ENCODE measurements at regions not wholly inside any gene's neighbourhood (a gene's known extent, or its start where the extent isn't known, plus 50 kb on each side); places are given as distances from the start of the nearest gene placed in this dataset.

GRCh38 chr12:75721796-75722195 is 210.4 kb upstream of the KRR1 start:
- no peak; the same call in 2 of the 3 replicates for ATAC-seq
- TF ChIP-seq ARNTL (CRISPR knock-in tag; IDR thresholded peaks at IDR 0.05; ENCODE audit: borderline replicate concordance, low read depth) (no peak), ISL1 (CRISPR knock-in tag; IDR thresholded peaks at IDR 0.05) (no peak), CREB5 (CRISPR knock-in tag; IDR thresholded peaks at IDR 0.05; ENCODE audit: low read depth) (no peak), ZC3H10 (CRISPR knock-in tag; IDR thresholded peaks at IDR 0.05) (no peak), RARB (CRISPR knock-in tag; IDR thresholded peaks at IDR 0.05) (no peak), TSHZ2 (CRISPR knock-in tag; IDR thresholded peaks at IDR 0.05) (no peak), CSRNP3 (CRISPR knock-in tag; IDR thresholded peaks at IDR 0.05) (no peak), SNAI2 (CRISPR knock-in tag; IDR thresholded peaks at IDR 0.05) (no peak), BACH2 (CRISPR knock-in tag; IDR thresholded peaks at IDR 0.05; ENCODE audit: borderline replicate concordance) (no peak), TCF4 (CRISPR knock-in tag; IDR thresholded peaks at IDR 0.05; ENCODE audit: borderline replicate concordance) (no peak), ZFP3 (CRISPR knock-in tag; IDR thresholded peaks at IDR 0.05) (no peak), ZNF8 (CRISPR knock-in tag; IDR thresholded peaks at IDR 0.05) (no peak)

- TF ChIP-seq ISL1 (CRISPR knock-in tag; IDR thresholded peaks at IDR 0.05) (peak; percentile 53), ZNF8 (CRISPR knock-in tag; IDR thresholded peaks at IDR 0.05) (no peak), CSDC2 (CRISPR knock-in tag; IDR thresholded peaks at IDR 0.05) (no peak), TSHZ2 (CRISPR knock-in tag; IDR thresholded peaks at IDR 0.05) (0 out of 2 replicates have a peak, but pooled peaks have one; percentile 16), GLIS3 (CRISPR knock-in tag; IDR thresholded peaks at IDR 0.05) (no peak)
- ATAC-seq: peak; percentile 55
Observed at GRCh38 chr12:75720812-75721641, 209.6 kb upstream of the KRR1 start.

- no peak for ATAC-seq
- TF ChIP-seq CREB5 (CRISPR knock-in tag; IDR thresholded peaks at IDR 0.05; ENCODE audit: low read depth): no peak
- no peak for TF ChIP-seq OSR1 (CRISPR knock-in tag; IDR thresholded peaks at IDR 0.05)
- TF ChIP-seq ZFP3 (CRISPR knock-in tag; IDR thresholded peaks at IDR 0.05): no peak
- no peak for TF ChIP-seq POU6F1 (CRISPR knock-in tag; IDR thresholded peaks at IDR 0.05; ENCODE audit: borderline replicate concordance, low read depth)
- TF ChIP-seq CSRNP3 (CRISPR knock-in tag; IDR thresholded peaks at IDR 0.05): no peak
- no peak for TF ChIP-seq SNAI2 (CRISPR knock-in tag; IDR thresholded peaks at IDR 0.05)
- no peak for TF ChIP-seq CSDC2 (CRISPR knock-in tag; IDR thresholded peaks at IDR 0.05)
- no peak for TF ChIP-seq ZNF70 (CRISPR knock-in tag; IDR thresholded peaks at IDR 0.05)
- TF ChIP-seq ESRRG (CRISPR knock-in tag; IDR thresholded peaks at IDR 0.05): no peak
- no peak for TF ChIP-seq RARB (CRISPR knock-in tag; IDR thresholded peaks at IDR 0.05)
- TF ChIP-seq ISL1 (CRISPR knock-in tag; IDR thresholded peaks at IDR 0.05): no peak
- TF ChIP-seq TOX (CRISPR knock-in tag; IDR thresholded peaks at IDR 0.05; ENCODE audit: borderline replicate concordance): no peak
- no peak for TF ChIP-seq TSHZ2 (CRISPR knock-in tag; IDR thresholded peaks at IDR 0.05)
- no peak for TF ChIP-seq ARNTL (CRISPR knock-in tag; IDR thresholded peaks at IDR 0.05; ENCODE audit: borderline replicate concordance, low read depth)
- no peak for TF ChIP-seq ZNF8 (CRISPR knock-in tag; IDR thresholded peaks at IDR 0.05)
Observed at GRCh38 chr12:75717902-75718301, 206.5 kb upstream of the KRR1 start.

All from SK-N-SH treated with all-trans-retinoic acid at 6 μM for 48 hours (cell line).